ENCODE measurements at regions not wholly inside any gene's neighbourhood (a gene's known extent, or its start where the extent isn't known, plus 50 kb on each side); places are given as distances from the start of the nearest gene placed in this dataset.

DNA sequence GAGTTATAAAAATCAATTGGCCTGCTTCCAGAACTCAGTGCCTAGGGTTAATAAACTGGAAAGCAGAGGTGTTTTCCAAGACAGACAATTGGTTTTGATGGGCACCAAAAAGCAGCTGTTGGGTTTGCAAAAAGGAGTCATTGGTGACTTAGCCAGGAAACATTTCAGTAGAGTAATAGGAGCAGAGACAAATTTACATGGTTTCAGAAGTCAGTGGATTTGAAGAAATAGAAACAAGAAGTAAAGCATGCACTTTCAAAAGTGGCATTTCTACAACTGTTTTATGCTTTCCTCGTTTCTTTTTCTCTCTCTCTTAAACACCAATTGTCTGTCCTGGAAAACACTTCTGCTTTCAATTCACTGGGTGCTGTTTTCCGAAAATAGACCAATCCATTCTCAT lies 87.8 kb downstream of the GLUL start:
- Histone ChIP-seq H3K9ac (ENCODE audit: insufficient read depth, low read length) (no peak overlapping the region), H3K4me1 (ENCODE audit: control insufficient read depth, extremely low read depth, insufficient read depth, low read length) (no peaks in the 10 kb centered on the region), H3K36me3 (ENCODE audit: control insufficient read depth, insufficient read depth, low read length) (no peaks in the 10 kb centered on the region), H3K27me3 (ENCODE audit: control insufficient read depth, insufficient read depth, low read length) (no peaks in the 10 kb centered on the region), H3K4me2 (ENCODE audit: extremely low read depth, insufficient read depth, low read length) (no peak overlapping the region), H2AFZ (ENCODE audit: low read length) (no peak overlapping the region), H3K9me3 (ENCODE audit: control insufficient read depth, insufficient read depth, low read depth, low read length) (no peaks in the 10 kb centered on the region), H3K27ac (ENCODE audit: insufficient read depth, low read length) (no peak overlapping the region), H3K4me3 (replicated peaks in 1 of 4; ENCODE audit: control extremely low read depth in 1 of 4, insufficient read depth in 1 of 4, low read depth in 3 of 4, low read length in 4 of 4) (no peak overlapping the region), H3K79me2 (ENCODE audit: control insufficient read depth, insufficient read depth, low read length) (no peaks in the 10 kb centered on the region), H4K20me1 (ENCODE audit: control insufficient read depth, extremely low read depth, insufficient read depth, low read length) (no peaks in the 10 kb centered on the region)
- no peak for DNase-seq (ENCODE audit: low read depth in 2 of 2)
- TF ChIP-seq, protein P1, sequence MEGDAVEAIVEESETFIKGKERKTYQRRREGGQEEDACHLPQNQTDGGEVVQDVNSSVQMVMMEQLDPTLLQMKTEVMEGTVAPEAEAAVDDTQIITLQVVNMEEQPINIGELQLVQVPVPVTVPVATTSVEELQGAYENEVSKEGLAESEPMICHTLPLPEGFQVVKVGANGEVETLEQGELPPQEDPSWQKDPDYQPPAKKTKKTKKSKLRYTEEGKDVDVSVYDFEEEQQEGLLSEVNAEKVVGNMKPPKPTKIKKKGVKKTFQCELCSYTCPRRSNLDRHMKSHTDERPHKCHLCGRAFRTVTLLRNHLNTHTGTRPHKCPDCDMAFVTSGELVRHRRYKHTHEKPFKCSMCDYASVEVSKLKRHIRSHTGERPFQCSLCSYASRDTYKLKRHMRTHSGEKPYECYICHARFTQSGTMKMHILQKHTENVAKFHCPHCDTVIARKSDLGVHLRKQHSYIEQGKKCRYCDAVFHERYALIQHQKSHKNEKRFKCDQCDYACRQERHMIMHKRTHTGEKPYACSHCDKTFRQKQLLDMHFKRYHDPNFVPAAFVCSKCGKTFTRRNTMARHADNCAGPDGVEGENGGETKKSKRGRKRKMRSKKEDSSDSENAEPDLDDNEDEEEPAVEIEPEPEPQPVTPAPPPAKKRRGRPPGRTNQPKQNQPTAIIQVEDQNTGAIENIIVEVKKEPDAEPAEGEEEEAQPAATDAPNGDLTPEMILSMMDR (conservative IDR thresholded peaks at IDR 0.05 in 1 of 2, IDR thresholded peaks at IDR 0.05 in 1 of 2; ENCODE audit: low read depth in 1 of 2, low read length in 2 of 2) = no peak

DNA sequence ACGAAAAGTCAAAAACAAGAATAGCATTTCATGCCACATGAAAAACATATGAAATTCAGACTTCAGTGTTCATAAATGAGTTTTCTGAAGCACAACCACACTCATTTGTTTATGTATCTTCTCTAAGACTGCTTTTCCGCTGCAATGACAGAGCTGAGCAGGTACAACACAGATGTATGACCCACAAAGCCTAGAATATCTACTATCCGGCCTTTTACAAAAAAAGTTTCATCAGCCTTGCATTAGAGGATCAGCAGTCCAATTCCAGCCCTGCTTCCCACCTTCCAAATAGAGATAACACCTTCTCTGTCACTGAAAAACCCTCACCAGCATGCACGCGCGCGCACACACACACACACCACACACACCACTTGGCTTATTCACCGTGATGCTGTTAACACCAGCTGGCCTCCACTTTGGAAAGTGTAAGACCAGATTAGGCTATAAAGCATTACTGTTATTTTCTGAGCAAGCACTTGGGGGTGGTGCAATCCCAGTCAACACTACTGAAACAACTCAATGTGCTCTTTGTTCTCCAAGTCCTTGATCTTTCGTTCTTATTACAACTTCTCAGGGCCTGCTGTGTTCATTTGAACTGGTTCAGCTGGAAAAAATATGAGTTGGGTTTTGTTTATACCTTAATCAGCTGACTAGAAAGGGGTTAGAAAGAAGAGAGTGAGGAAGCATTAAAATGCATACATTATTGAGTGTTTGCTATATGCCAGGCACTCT lies 90.0 kb downstream of the GLUL start:
- no peak overlapping the region for H3K4me3 ChIP-seq (replicated peaks in 1 of 4; ENCODE audit: control extremely low read depth in 1 of 4, insufficient read depth in 1 of 4, low read depth in 3 of 4, low read length in 4 of 4)
- no peak overlapping the region for H3K9ac ChIP-seq (ENCODE audit: insufficient read depth, low read length)
- H3K79me2 ChIP-seq (ENCODE audit: control insufficient read depth, insufficient read depth, low read length) = no peaks in the 10 kb centered on the region
- no peaks in the 10 kb centered on the region for H3K36me3 ChIP-seq (ENCODE audit: control insufficient read depth, insufficient read depth, low read length)
- H2AFZ ChIP-seq (ENCODE audit: low read length) = no peak overlapping the region
- H3K27me3 ChIP-seq (ENCODE audit: control insufficient read depth, insufficient read depth, low read length) = no peaks in the 10 kb centered on the region
- no peak overlapping the region for H3K27ac ChIP-seq (ENCODE audit: insufficient read depth, low read length)
- no peaks in the 10 kb centered on the region for H4K20me1 ChIP-seq (ENCODE audit: control insufficient read depth, extremely low read depth, insufficient read depth, low read length)
- H3K9me3 ChIP-seq (ENCODE audit: control insufficient read depth, insufficient read depth, low read depth, low read length) = no peaks in the 10 kb centered on the region
- H3K4me1 ChIP-seq (ENCODE audit: control insufficient read depth, extremely low read depth, insufficient read depth, low read length) = no peaks in the 10 kb centered on the region
- peak; percentile 56 to 62 for DNase-seq (ENCODE audit: low read depth in 2 of 2)
- H3K4me2 ChIP-seq (ENCODE audit: extremely low read depth, insufficient read depth, low read length) = no peak overlapping the region
- TF ChIP-seq, protein P1 (conservative IDR thresholded peaks at IDR 0.05 in 1 of 2, IDR thresholded peaks at IDR 0.05 in 1 of 2; ENCODE audit: low read depth in 1 of 2, low read length in 2 of 2) = no peak
- no peak for TF ChIP-seq EZH2 (IDR thresholded peaks at IDR 0.05; ENCODE audit: low read length, missing control alignments)

- H3K4me3 ChIP-seq (replicated peaks in 1 of 4; ENCODE audit: control extremely low read depth in 1 of 4, insufficient read depth in 1 of 4, low read depth in 3 of 4, low read length in 4 of 4) = no peak overlapping the region
- no peak overlapping the region for H3K4me2 ChIP-seq (ENCODE audit: extremely low read depth, insufficient read depth, low read length)
- H3K36me3 ChIP-seq (ENCODE audit: control insufficient read depth, insufficient read depth, low read length) = no peaks in the 10 kb centered on the region
- TF ChIP-seq EZH2 (IDR thresholded peaks at IDR 0.05; ENCODE audit: low read length, missing control alignments) = no peak
- TF ChIP-seq, protein P1 (conservative IDR thresholded peaks at IDR 0.05 in 1 of 2, IDR thresholded peaks at IDR 0.05 in 1 of 2; ENCODE audit: low read depth in 1 of 2, low read length in 2 of 2) = no peak
- H2AFZ ChIP-seq (ENCODE audit: low read length) = no peak overlapping the region
- no peaks in the 10 kb centered on the region for H4K20me1 ChIP-seq (ENCODE audit: control insufficient read depth, extremely low read depth, insufficient read depth, low read length)
- H3K79me2 ChIP-seq (ENCODE audit: control insufficient read depth, insufficient read depth, low read length) = no peaks in the 10 kb centered on the region
- H3K9ac ChIP-seq (ENCODE audit: insufficient read depth, low read length) = no peak overlapping the region
- H3K4me1 ChIP-seq (ENCODE audit: control insufficient read depth, extremely low read depth, insufficient read depth, low read length) = no peaks in the 10 kb centered on the region
- no peaks in the 10 kb centered on the region for H3K27me3 ChIP-seq (ENCODE audit: control insufficient read depth, insufficient read depth, low read length)
- no peak overlapping the region for H3K27ac ChIP-seq (ENCODE audit: insufficient read depth, low read length)
- DNase-seq (ENCODE audit: low read depth in 2 of 2) = no peak
- H3K9me3 ChIP-seq (ENCODE audit: control insufficient read depth, insufficient read depth, low read depth, low read length) = no peaks in the 10 kb centered on the region
Observed at GRCh38 chr1:182301026-182301436, 90.6 kb downstream of the GLUL start.
